Lower lobe of right lung (tissue), 2 donors: ENCODE measurements at regions not wholly inside any gene's neighbourhood (a gene's known extent, or its start where the extent isn't known, plus 50 kb on each side); places are given as distances from the start of the nearest gene placed in this dataset.
A peak's percentile ranks its signal among the peaks of the same experiment; 100 is the strongest.

Experiments
- ATAC-seq, 2 donors: fragments of 200-7000 bp; cut with Tn5 transposase; one replicate each; pipeline ENCODE4 v1.9.1; 2020 to 2022; ENCODE audit warnings: mild to moderate bottlenecking in 2 of 2, moderate library complexity in 2 of 2
- DNase-seq: peaks from one replicate; pipeline ENCODE4 v3.0.0-alpha.2; 2020
- H3K27ac ChIP-seq: fragments of 200-600 bp; one replicate; pipeline ENCODE4 v1.8.0; 2022
- H3K27me3 ChIP-seq: fragments of 200-600 bp; one replicate; pipeline ENCODE4 v1.8.0; 2022; ENCODE audit warnings: low read depth
- H3K36me3 ChIP-seq: fragments of 200-600 bp; one replicate; pipeline ENCODE4 v1.8.0; 2022; ENCODE audit warnings: mild to moderate bottlenecking
- H3K4me1 ChIP-seq: fragments of 200-600 bp; one replicate; pipeline ENCODE4 v1.8.0; 2022
- H3K4me3 ChIP-seq: fragments of 200-600 bp; one replicate; pipeline ENCODE4 v1.8.0; 2022; ENCODE audit warnings: mild to moderate bottlenecking
- H3K9me3 ChIP-seq: fragments of 200-600 bp; one replicate; pipeline ENCODE4 v1.8.0; 2022
- CTCF ChIP-seq: fragments of 200-600 bp; IDR thresholded peaks from one replicate; pipeline ENCODE4 v1.8.0; 2022; ENCODE audit warnings: antibody characterized with exemption, mild to moderate bottlenecking
- intact Hi-C: fragments of 100-400 bp; cut with DNase I; formaldehyde crosslinking; loops from one replicate; pipeline ENCODE4 v1.11.0; 2022
- donor health status: DM: no; HTN: yes; CAD: no; lungs with severe emphysema.

- intact Hi-C loops = no loop called here
- peak; percentile 10 for TF ChIP-seq CTCF
- no peak for ATAC-seq
- H3K27ac ChIP-seq = no peak overlapping the region
- DNase-seq = no peak
- no peaks in the 10 kb centered on the region for H3K36me3 ChIP-seq
- no peaks in the 10 kb centered on the region for H3K27me3 ChIP-seq
- H3K4me3 ChIP-seq = no peak overlapping the region
- H3K9me3 ChIP-seq = no peaks in the 10 kb centered on the region
- H3K4me1 ChIP-seq = no peaks in the 10 kb centered on the region
These were observed 90.3 kb upstream of the SESTD1 start for GRCh38 chr2:179354739-179355537.

- no peaks in the 10 kb centered on the region for H3K9me3 ChIP-seq
- H3K4me1 ChIP-seq = no peaks in the 10 kb centered on the region
- intact Hi-C loops = no loop called here
- TF ChIP-seq CTCF = no peak
- H3K36me3 ChIP-seq = no peaks in the 10 kb centered on the region
- ATAC-seq (no peak), DNase-seq (no peak)
- no peaks in the 10 kb centered on the region for H3K27me3 ChIP-seq
- no peak overlapping the region for H3K27ac ChIP-seq
- H3K4me3 ChIP-seq = no peak overlapping the region
These were observed 89.7 kb upstream of the SESTD1 start for GRCh38 chr2:179354296-179354695.

- no peaks in the 10 kb centered on the region for H3K9me3 ChIP-seq
- intact Hi-C loops = no loop called here
These were observed 87.5 kb upstream of the SESTD1 start for GRCh38 chr2:179352181-179352580.

GRCh38 chr2:179351057-179351456 lies 86.4 kb upstream of the SESTD1 start:
- Histone ChIP-seq H3K27ac (no peak overlapping the region), H3K4me1 (no peaks in the 10 kb centered on the region), H3K4me3 (no peak overlapping the region), H3K9me3 (no peaks in the 10 kb centered on the region), H3K36me3 (no peaks in the 10 kb centered on the region), H3K27me3 (no peaks in the 10 kb centered on the region)
- intact Hi-C loops = no loop called here
- ATAC-seq (no peak), DNase-seq (no peak)
- no peak for TF ChIP-seq CTCF

More at GRCh38 chr2:179352181-179352580, 87.5 kb upstream of the SESTD1 start:
- H3K36me3 ChIP-seq = no peaks in the 10 kb centered on the region
- H3K27ac ChIP-seq = no peak overlapping the region
- no peak for TF ChIP-seq CTCF
- no peaks in the 10 kb centered on the region for H3K27me3 ChIP-seq
- no peaks in the 10 kb centered on the region for H3K4me1 ChIP-seq
- H3K4me3 ChIP-seq = no peak overlapping the region
- DNase-seq = no peak
- no peak for ATAC-seq

- no peaks in the 10 kb centered on the region for H3K36me3 ChIP-seq
- H3K9me3 ChIP-seq = no peaks in the 10 kb centered on the region
- H3K27me3 ChIP-seq = no peaks in the 10 kb centered on the region
- no peak for ATAC-seq
- no peak overlapping the region for H3K4me3 ChIP-seq
- no peak for TF ChIP-seq CTCF
- H3K4me1 ChIP-seq = no peaks in the 10 kb centered on the region
- intact Hi-C loops = no loop called here
- H3K27ac ChIP-seq = no peak overlapping the region
- no peak for DNase-seq
These were observed 85.2 kb upstream of the SESTD1 start for GRCh38 chr2:179349670-179350303.
